Right renal cortex interstitium (tissue), 3 donors: ENCODE measurements at regions not wholly inside any gene's neighbourhood (a gene's known extent, or its start where the extent isn't known, plus 50 kb on each side); places are given as distances from the start of the nearest gene placed in this dataset.
"Not testable (repeated sequence)": the region's sequence is repeated elsewhere in the genome, so short reads cannot be mapped to it uniquely, and the experiment has no call there.

ENCODE experiments used
- DNase-seq, 3 donors: peaks; one replicate each; pipeline ENCODE4 v3.0.0-alpha.2; 2013; ENCODE audit warnings: low read depth in 3 of 3, low spot score in 2 of 3

GRCh38 chr5:57727591-57727990, 245.0 kb upstream of the ACTBL2 start:
- no peak for DNase-seq

- DNase-seq = no peak
Measured at GRCh38 chr5:57725658-57726504, 243.3 kb upstream of the ACTBL2 start.

- DNase-seq = no peak
Measured at GRCh38 chr5:57724836-57725235, 242.2 kb upstream of the ACTBL2 start.

GRCh38 chr5:57721226-57721625, 238.6 kb upstream of the ACTBL2 start:
- no peak for DNase-seq

- no peak for DNase-seq
Measured at GRCh38 chr5:57720656-57721055, 238.0 kb upstream of the ACTBL2 start.

- DNase-seq = no peak
Measured at GRCh38 chr5:57719216-57719615, 236.6 kb upstream of the ACTBL2 start.

- no peak for DNase-seq
Measured at GRCh38 chr5:57718155-57718554, 235.5 kb upstream of the ACTBL2 start.

GRCh38 chr5:57717555-57717954, 234.9 kb upstream of the ACTBL2 start:
- no peak for DNase-seq

- DNase-seq = no peak
Measured at GRCh38 chr5:57716661-57717060, 234.1 kb upstream of the ACTBL2 start.

GRCh38 chr5:57715296-57715695, 232.7 kb upstream of the ACTBL2 start:
- DNase-seq = no peak

GRCh38 chr5:57713535-57713934, 230.9 kb upstream of the ACTBL2 start:
- DNase-seq = not testable (repeated sequence)

- no peak for DNase-seq
Measured at GRCh38 chr5:57711946-57712345, 229.3 kb upstream of the ACTBL2 start.

GRCh38 chr5:57711471-57711870, 228.9 kb upstream of the ACTBL2 start:
- no peak for DNase-seq

- DNase-seq = no peak
Measured at GRCh38 chr5:57710126-57710525, 227.5 kb upstream of the ACTBL2 start.

- DNase-seq = no peak
Measured at GRCh38 chr5:57705769-57706168, 223.2 kb upstream of the ACTBL2 start.

- no peak for DNase-seq
Measured at GRCh38 chr5:57703721-57704120, 221.1 kb upstream of the ACTBL2 start.

- DNase-seq = no peak
Measured at GRCh38 chr5:57700484-57700883, 217.9 kb upstream of the ACTBL2 start.

- DNase-seq = no peak
Measured at GRCh38 chr5:57700072-57700471, 217.5 kb upstream of the ACTBL2 start.

GRCh38 chr5:57698802-57699201, 216.2 kb upstream of the ACTBL2 start:
- no peak for DNase-seq

- no peak for DNase-seq
Measured at GRCh38 chr5:57698086-57698485, 215.5 kb upstream of the ACTBL2 start.

GRCh38 chr5:57696825-57697570, 214.4 kb upstream of the ACTBL2 start:
- no peak for DNase-seq

- no peak for DNase-seq
Measured at GRCh38 chr5:57696389-57696769, 213.8 kb upstream of the ACTBL2 start.
